BJ (cell line): ENCODE measurements at regions not wholly inside any gene's neighbourhood (a gene's known extent, or its start where the extent isn't known, plus 50 kb on each side); places are given as distances from the start of the nearest gene placed in this dataset.

ENCODE experiments used
- CTCF ChIA-PET: fragments of 350-600 bp; formaldehyde crosslinking; extraction: SDS; loops from one replicate; lab custom pipeline; 2021; ENCODE audit warnings: antibody characterized with exemption, inconsistent platforms; lab: Yijun Ruan, JAX
- POLR2A ChIA-PET: fragments of 300-600 bp; sonication (Branson Sonifier 250); formaldehyde crosslinking; extraction: SDS; loops from one replicate; lab custom pipeline; 2021; ENCODE audit warnings: antibody characterized with exemption; lab: Charles Lee
- DNase-seq: peaks from one replicate; pipeline ENCODE4 v3.0.0-alpha.2; 2011; ENCODE audit warnings: low read depth
- H3K27me3 ChIP-seq: 2 replicates; pipeline ENCODE4 v1.6.0; 2011; ENCODE audit warnings: low read length; ENCODE audit not compliant: control insufficient read depth, insufficient read depth
- H3K36me3 ChIP-seq: 2 replicates; pipeline ENCODE4 v1.5.1; 2011; ENCODE audit warnings: low read length; ENCODE audit not compliant: control insufficient read depth, insufficient read depth
- H3K4me3 ChIP-seq: 2 replicates; pipeline ENCODE4 v1.5.1; 2011; ENCODE audit warnings: low read depth, mild to moderate bottlenecking, control low read depth, low read length
- CTCF ChIP-seq: IDR thresholded peaks from 2 replicates; pipeline ENCODE4 v1.5.1; 2011; ENCODE audit warnings: low read depth, mild to moderate bottlenecking, control low read depth, inconsistent platforms, low read length, moderate library complexity; ENCODE audit not compliant: insufficient read depth

GRCh38 chr6:168129292-168130167, 50.5 kb upstream of the FRMD1 start:
- POLR2A ChIA-PET, result no interaction called here
- CTCF ChIA-PET, result interaction anchor here (0.5 kb wide), 1 partner anchor 33 kb away, joined by 3 read pairs; no protein-coding TSS in a partner anchor
- H3K36me3 ChIP-seq, result no peaks in the 10 kb centered on the region
- TF ChIP-seq CTCF, result no peak
- no peaks in the 10 kb centered on the region for H3K27me3 ChIP-seq
- no peak overlapping the region for H3K4me3 ChIP-seq
- DNase-seq, result no peak

- CTCF ChIA-PET, result no interaction called here
Observed at GRCh38 chr6:168128631-168129291, 49.7 kb upstream of the FRMD1 start.

More at GRCh38 chr6:168128631-168129291, 49.7 kb upstream of the FRMD1 start:
- TF ChIP-seq CTCF, result no peak
- Histone ChIP-seq H3K36me3 (no peaks in the 10 kb centered on the region), H3K4me3 (no peak overlapping the region), H3K27me3 (no peaks in the 10 kb centered on the region)
- POLR2A ChIA-PET, result no interaction called here
- DNase-seq, result no peak
